ENCODE measurements at regions not wholly inside any gene's neighbourhood (a gene's known extent, or its start where the extent isn't known, plus 50 kb on each side); places are given as distances from the start of the nearest gene placed in this dataset.

DNA sequence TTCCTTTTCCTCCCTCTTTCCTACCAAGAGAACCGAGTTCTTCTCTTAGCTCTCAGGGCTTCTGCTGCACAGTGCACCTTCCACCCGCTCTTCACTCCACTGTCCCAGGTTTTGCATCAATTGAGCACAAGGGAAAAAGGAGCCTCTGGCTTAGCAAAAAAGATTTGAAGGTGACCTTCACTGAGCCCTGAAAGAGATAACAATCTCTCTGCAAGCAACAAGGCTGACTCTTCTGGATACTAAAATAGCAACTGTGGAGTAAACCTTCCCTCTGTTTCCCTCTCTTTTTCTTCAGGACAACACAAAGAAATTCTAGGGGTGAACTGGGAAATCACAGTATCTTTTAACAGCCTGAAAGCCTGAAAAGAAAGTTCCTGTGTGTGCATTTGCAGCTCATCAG lies 354.7 kb upstream of the PODXL start:
- no peak for TF ChIP-seq POLR2AphosphoS5 (IDR thresholded peaks at IDR 0.05; ENCODE audit: insufficient read depth in 1 of 2, low read depth in 1 of 2)
- TF ChIP-seq, protein P1, sequence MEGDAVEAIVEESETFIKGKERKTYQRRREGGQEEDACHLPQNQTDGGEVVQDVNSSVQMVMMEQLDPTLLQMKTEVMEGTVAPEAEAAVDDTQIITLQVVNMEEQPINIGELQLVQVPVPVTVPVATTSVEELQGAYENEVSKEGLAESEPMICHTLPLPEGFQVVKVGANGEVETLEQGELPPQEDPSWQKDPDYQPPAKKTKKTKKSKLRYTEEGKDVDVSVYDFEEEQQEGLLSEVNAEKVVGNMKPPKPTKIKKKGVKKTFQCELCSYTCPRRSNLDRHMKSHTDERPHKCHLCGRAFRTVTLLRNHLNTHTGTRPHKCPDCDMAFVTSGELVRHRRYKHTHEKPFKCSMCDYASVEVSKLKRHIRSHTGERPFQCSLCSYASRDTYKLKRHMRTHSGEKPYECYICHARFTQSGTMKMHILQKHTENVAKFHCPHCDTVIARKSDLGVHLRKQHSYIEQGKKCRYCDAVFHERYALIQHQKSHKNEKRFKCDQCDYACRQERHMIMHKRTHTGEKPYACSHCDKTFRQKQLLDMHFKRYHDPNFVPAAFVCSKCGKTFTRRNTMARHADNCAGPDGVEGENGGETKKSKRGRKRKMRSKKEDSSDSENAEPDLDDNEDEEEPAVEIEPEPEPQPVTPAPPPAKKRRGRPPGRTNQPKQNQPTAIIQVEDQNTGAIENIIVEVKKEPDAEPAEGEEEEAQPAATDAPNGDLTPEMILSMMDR (IDR thresholded peaks at IDR 0.05) = no peak
- TF ChIP-seq POLR2A (IDR thresholded peaks at IDR 0.05) = no peak

Measured in vagina (tissue), 2 donors.